Choroid plexus epithelial cell (primary cell): ENCODE measurements at regions not wholly inside any gene's neighbourhood (a gene's known extent, or its start where the extent isn't known, plus 50 kb on each side); places are given as distances from the start of the nearest gene placed in this dataset.

Experiments used
- DNase-seq: peaks from one replicate; pipeline ENCODE4 v3.0.0-alpha.2; 2010; ENCODE audit warnings: low read depth
- H3K4me3 ChIP-seq: 2 replicates; pipeline ENCODE4 v1.5.1; 2011; ENCODE audit warnings: low read depth, mild to moderate bottlenecking, control low read depth, low read length, moderate library complexity
- CTCF ChIP-seq: conservative IDR thresholded peaks from 2 replicates; pipeline ENCODE4 v1.5.1; 2011; ENCODE audit warnings: low read depth, mild to moderate bottlenecking, control low read depth, inconsistent platforms, low read length, moderate library complexity

DNA sequence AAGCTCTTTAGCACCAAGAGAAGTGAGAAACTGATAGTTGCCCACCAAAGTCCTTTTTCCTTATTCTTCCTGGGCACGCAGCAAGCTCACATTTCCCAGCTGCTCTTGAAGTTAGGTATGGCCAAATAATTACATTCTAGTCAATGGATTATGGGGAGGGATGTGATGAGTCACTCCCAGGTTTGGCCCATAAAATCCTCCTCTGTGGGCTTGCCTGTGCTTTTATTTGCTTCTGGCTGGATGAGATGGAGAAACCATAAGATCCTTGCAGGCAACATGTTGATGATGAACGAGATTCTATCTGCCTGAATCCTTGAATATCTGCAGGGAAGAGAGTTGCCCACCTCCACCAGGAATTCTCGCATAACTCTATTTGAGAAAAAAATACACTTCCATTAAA lies 568.3 kb upstream of the SALL1 start:
- H3K4me3 ChIP-seq = no peak overlapping the region
- DNase-seq = no peak
- no peak for TF ChIP-seq CTCF

- no peak for TF ChIP-seq CTCF
- no peak for DNase-seq
- no peak overlapping the region for H3K4me3 ChIP-seq
Observed at GRCh38 chr16:51716195-51716594, 565.1 kb upstream of the SALL1 start.

DNA sequence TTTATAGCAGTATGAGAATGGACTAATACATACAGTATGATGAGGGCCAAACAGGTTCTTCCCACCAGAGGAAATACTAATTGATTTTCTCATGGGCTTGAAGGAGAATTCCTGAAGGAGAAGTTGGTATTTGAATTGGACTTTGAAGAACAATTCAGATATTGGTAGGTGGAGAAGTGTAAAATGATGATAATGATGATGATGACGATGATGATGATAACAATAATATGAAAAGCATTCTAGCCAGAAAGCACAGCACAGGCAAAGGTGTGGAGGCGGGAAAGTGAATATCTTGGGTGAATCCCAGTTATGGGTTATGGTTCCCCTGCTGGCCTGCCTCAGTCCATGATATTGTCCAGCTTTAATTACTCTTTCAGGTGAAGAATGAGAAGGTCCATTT lies 562.4 kb upstream of the SALL1 start:
- H3K4me3 ChIP-seq = no peak overlapping the region
- no peak for TF ChIP-seq CTCF
- no peak for DNase-seq

DNA sequence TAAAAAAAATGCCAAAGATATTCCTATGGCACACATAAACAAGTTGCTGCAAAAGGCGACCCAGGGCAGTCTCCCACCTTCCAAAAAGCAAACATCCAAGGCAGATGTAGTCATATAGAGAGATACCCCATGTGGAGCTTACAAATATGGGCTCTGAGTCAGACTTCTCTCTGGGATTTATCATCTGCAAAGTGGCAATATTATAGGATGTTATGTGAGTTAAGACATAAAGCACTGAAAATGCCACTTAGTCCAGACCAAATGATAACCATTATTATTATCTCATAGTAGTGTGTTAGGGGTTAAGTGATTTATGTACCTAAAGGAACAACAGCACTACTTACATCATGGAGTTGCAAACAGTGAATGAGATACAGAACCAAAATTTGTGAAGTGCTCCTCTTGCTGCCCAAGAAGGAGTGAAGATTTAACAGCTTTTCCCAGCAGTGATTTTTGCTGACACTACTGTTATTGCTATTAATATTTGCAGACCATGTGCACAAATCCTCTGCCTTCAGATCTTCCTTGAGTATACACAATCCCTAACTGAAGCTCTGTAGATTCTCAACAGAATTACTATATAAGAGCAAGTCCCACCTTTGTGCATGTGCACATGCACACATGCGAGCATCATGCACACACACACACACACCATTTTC lies 560.0 kb upstream of the SALL1 start:
- H3K4me3 ChIP-seq = no peak overlapping the region
- DNase-seq = no peak
- no peak for TF ChIP-seq CTCF

DNA sequence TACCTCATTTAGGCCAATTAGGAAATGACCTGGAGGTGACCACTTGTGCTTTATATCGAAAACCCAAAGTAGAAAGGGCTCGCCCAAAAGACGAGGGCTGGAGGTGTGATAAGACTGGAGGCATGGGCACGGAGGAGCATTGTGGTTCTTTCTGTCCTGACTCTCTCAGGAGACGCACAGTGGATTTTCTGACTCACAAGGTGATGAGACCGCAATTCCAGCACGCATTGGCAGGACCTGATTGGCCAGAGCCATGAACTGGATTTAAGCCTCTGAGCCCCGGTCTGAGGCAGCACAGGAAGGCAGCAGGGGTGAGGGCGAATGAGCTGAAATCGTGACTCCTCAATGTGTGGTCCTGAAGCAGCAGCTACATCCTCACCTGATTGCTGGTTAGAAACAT lies 559.1 kb upstream of the SALL1 start:
- no peak for TF ChIP-seq CTCF
- DNase-seq = no peak
- no peak overlapping the region for H3K4me3 ChIP-seq

- no peak for TF ChIP-seq CTCF
Observed at GRCh38 chr16:51708861-51709260, 557.8 kb upstream of the SALL1 start.

DNA sequence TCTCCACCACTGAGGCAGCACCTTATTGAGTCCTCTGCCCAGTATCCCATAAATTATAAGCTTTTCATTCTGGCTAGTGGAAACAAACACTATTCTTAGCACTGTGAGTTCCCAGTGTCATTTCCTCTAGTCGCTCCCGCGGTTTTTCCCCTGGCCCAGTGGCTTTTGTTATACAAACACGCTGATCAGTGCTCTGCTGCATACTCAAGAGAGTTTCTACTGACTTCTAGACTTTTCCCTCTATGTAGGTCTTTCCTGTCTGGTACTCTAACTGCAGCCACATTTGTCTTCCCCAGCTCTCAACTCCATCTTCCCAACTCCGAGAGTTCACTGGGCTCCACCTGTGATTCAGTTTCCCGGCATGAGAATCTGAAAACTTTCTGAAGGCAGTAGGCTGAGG lies 556.6 kb upstream of the SALL1 start:
- TF ChIP-seq CTCF = no peak
- H3K4me3 ChIP-seq = no peak overlapping the region
- DNase-seq = no peak

More at GRCh38 chr16:51708861-51709260, 557.8 kb upstream of the SALL1 start:
- no peak for DNase-seq
- no peak overlapping the region for H3K4me3 ChIP-seq
